Activated T-cell treated with anti-CD3 and anti-CD28 coated beads, Interleukin-2, amount 50 U/mL, for 24 hours (primary cell): ENCODE measurements at regions not wholly inside any gene's neighbourhood (a gene's known extent, or its start where the extent isn't known, plus 50 kb on each side); places are given as distances from the start of the nearest gene placed in this dataset.

Experiments used
- DNase-seq: peaks from one replicate; pipeline ENCODE4 v3.0.0-alpha.2; 2020
- H3K27ac Mint-ChIP-seq: 2 replicates; pipeline ENCODE4 v1.8.0; 2020; ENCODE audit warnings: mild to moderate bottlenecking, mixed read lengths
- H3K27me3 Mint-ChIP-seq: 2 replicates; pipeline ENCODE4 v1.8.0; 2020; ENCODE audit warnings: mixed read lengths
- H3K36me3 Mint-ChIP-seq: 2 replicates; pipeline ENCODE4 v1.8.0; 2020; ENCODE audit warnings: low read depth, mixed read lengths
- H3K4me1 Mint-ChIP-seq: 2 replicates; pipeline ENCODE4 v1.8.0; 2020; ENCODE audit warnings: low read depth, mixed read lengths
- H3K4me3 Mint-ChIP-seq: 2 replicates; pipeline ENCODE4 v1.8.0; 2020; ENCODE audit warnings: mild to moderate bottlenecking, moderate library complexity, mixed read lengths
- H3K9me3 Mint-ChIP-seq: 2 replicates; pipeline ENCODE4 v1.8.0; 2020; ENCODE audit warnings: mixed read lengths

DNA sequence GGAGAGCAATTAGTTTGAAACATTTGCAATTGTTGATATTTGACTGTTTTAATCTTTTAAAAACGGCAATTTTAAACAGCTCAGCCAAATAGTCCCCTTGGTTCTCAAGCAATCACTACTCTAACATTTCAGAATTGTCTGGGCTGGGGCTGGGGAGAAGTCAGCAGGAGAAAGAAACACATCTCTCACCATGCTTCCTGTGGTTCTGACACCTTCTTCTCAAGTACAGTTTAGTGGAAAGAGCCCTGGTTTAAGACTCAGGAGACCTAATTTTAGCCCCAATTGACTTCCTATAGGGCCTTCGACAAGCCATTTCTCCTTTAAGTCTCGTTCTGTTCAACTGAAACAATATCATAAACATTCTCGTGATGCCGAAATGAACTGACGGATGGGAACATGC is 168.4 kb upstream of the CDYL start:
- Mint-ChIP-seq H3K4me3 (no peak overlapping the region), H3K27me3 (peaks cover 8% of the 10 kb centered on the region), H3K4me1 (peaks cover 7% of the 10 kb centered on the region), H3K36me3 (no peaks in the 10 kb centered on the region), H3K27ac (no peak overlapping the region), H3K9me3 (no peaks in the 10 kb centered on the region)
- DNase-seq: no peak

DNA sequence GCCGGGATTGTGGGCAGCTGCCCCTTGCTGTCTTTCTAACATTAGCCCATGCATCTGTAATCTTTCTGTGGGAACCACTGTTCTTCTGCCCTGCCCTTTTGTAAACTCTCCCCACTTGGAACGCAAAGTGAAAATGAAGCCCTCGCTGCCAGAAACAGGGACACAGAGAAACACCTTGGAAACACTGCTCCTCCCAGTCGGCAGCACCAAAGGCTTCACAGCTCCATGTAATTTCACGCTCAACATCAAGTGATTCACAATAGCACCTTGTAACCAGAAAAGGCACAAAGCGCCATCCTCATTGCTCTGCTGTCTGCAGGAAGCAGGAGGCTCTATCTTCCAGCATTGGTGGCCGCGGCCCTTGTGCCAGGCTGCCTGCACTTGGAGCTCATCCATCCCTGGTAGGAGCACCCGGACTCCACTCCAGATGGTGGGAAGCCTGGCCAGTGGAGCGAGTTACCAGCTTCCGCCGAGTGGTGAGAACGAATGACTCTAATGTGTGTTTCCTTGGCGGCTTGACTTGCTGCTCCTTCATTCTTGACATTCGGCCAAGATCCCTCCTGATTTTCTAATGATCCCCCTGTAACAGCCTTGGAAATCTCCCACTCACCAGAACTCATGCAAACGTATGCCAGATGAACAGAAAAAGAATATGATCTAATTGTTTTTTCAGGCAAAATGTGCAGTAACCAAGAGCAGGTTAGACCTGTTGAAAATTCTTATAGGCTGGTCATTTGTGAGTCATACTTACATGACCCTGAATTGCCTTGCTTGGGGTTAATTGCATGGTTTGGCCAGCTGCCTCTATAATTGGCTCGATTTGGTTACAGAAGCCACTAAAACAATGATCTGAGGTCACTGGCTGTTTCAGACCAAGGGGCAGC is 169.1 kb upstream of the CDYL start:
- H3K4me3 Mint-ChIP-seq: no peak overlapping the region
- H3K36me3 Mint-ChIP-seq: no peaks in the 10 kb centered on the region
- peaks cover 7% of the 10 kb centered on the region for H3K4me1 Mint-ChIP-seq
- H3K27ac Mint-ChIP-seq: no peak overlapping the region
- H3K27me3 Mint-ChIP-seq: peaks cover 10% of the 10 kb centered on the region
- H3K9me3 Mint-ChIP-seq: no peaks in the 10 kb centered on the region
- DNase-seq: no peak

DNA sequence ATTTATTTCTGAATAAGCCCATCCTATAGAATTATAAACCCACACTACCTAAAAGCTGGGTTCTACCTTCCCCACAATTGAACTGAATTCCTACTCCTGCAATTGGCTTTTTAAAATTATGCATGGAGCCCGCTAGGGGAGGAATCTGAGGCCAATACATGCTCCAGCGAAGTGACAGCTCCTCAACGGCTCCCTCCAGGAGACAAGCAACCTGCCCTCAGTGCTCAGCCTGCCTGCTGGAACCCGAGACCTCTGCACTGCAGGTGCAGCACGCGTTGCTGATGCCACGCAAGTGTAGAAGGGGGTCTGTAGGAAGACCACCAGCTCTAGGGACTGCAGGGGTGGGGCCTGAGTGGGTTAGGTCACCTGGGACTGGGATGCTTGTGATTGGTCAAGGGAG is 170.2 kb upstream of the CDYL start:
- DNase-seq: no peak
- H3K36me3 Mint-ChIP-seq: no peaks in the 10 kb centered on the region
- no peak overlapping the region for H3K27ac Mint-ChIP-seq
- H3K4me1 Mint-ChIP-seq: peaks cover 7% of the 10 kb centered on the region
- peaks cover 12% of the 10 kb centered on the region for H3K27me3 Mint-ChIP-seq
- no peak overlapping the region for H3K4me3 Mint-ChIP-seq
- no peaks in the 10 kb centered on the region for H3K9me3 Mint-ChIP-seq

DNA sequence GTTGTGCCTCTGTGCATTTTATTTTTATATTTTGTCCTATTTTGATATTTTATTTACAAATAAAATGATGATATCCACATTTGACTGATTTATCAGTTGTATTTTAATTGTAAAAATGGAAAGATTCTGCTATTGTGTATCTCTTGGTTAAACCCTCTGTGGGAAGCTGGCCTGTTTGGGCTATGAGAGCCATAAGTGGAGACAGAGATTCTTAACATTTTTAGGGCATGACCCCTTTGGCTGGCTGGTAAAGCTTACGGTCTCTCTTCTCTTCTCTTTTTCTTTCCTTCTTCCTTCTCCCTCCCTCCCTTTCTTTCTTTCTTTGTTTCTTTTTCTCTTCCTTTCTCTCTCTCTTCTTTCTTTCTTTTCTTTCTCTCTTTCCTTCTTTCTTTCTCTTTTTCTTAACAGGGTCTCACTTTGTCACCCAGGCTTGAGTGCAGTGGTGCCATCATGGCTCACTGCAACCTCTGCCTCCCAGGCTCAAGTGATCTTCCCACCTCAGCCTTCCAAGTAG is 172.3 kb upstream of the CDYL start:
- no peak overlapping the region for H3K27ac Mint-ChIP-seq

DNA sequence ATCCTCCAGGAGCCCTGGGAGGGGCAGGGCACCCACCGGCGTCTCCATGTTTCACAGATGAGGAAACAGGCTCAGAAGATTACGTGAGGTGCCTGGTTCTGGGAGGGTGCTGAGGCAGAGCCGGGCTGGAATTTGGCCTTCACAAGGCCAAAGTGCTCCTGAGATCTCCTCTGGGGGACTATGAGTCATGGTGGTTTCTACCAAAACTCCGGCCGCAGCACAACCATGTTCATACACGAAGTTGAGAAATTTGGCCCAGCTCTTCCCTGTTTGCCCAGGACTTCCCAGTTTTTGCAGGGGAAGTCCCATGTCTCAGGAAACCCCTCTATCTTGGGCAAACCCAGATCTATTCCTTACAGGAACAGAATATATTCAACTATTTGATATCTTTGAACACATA is 172.9 kb upstream of the CDYL start:
- no peaks in the 10 kb centered on the region for H3K4me1 Mint-ChIP-seq
- H3K36me3 Mint-ChIP-seq: no peaks in the 10 kb centered on the region
- H3K9me3 Mint-ChIP-seq: no peaks in the 10 kb centered on the region
- H3K4me3 Mint-ChIP-seq: no peak overlapping the region
- H3K27me3 Mint-ChIP-seq: peaks cover 14% of the 10 kb centered on the region
- no peak for DNase-seq
- no peak overlapping the region for H3K27ac Mint-ChIP-seq

More for the DNA sequence above, 172.3 kb upstream of the CDYL start:
- no peaks in the 10 kb centered on the region for H3K36me3 Mint-ChIP-seq
- no peaks in the 10 kb centered on the region for H3K9me3 Mint-ChIP-seq
- DNase-seq: no peak
- H3K27me3 Mint-ChIP-seq: peaks cover 12% of the 10 kb centered on the region
- H3K4me3 Mint-ChIP-seq: no peak overlapping the region
- H3K4me1 Mint-ChIP-seq: no peaks in the 10 kb centered on the region

DNA sequence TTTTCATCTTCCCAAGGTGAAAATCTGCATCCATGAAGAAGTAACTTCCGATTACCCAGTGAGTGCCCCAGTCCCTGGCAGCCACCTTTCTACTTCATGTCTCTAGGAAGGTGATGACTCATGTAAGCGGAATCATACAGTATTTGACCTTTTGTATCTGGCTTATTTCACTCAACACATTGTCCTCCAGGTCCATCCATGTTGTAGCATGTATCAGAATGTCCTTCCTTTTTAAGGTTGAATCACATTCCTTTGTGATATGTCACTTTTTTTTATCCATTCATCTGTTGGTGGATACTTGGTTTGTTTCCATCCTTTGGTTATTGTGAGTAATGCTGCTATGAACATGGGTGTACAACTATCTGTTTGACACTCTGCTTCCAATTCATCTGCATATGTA is 176.3 kb upstream of the CDYL start:
- Mint-ChIP-seq H3K27ac (no peak overlapping the region), H3K4me3 (no peak overlapping the region), H3K36me3 (no peaks in the 10 kb centered on the region), H3K4me1 (no peaks in the 10 kb centered on the region), H3K9me3 (no peaks in the 10 kb centered on the region), H3K27me3 (peaks cover 22% of the 10 kb centered on the region)
- no peak for DNase-seq

DNA sequence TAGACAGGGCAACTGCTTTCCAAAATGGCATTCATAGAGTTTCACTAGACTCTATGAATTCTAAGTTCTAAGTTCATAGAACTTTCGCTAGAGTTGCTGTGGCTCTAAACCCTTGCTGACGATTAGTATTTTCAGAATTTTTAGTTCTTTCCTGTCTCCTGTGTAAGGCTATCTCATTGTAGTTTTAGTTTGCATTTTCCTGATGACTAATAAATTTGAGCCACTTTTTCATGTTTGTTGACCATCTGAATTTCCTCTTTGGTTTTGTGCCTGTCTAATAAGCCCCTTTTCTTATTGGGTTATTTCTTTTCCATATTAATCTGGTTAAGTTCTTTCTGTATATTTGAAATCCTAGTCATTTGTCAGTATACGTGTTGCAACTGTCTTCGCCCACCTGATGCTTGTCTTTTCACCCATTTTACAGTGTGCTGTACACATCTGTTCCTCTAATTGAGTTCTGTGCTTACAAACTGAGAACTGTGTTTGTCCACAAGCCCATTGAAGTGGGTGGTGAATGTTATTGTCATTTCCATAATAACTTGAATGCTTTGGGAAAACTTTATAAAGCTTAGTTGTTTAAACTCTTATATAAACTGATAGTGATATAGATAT is 177.7 kb upstream of the CDYL start:
- no peaks in the 10 kb centered on the region for H3K9me3 Mint-ChIP-seq
- peaks cover 7% of the 10 kb centered on the region for H3K4me1 Mint-ChIP-seq
- no peaks in the 10 kb centered on the region for H3K36me3 Mint-ChIP-seq

DNA sequence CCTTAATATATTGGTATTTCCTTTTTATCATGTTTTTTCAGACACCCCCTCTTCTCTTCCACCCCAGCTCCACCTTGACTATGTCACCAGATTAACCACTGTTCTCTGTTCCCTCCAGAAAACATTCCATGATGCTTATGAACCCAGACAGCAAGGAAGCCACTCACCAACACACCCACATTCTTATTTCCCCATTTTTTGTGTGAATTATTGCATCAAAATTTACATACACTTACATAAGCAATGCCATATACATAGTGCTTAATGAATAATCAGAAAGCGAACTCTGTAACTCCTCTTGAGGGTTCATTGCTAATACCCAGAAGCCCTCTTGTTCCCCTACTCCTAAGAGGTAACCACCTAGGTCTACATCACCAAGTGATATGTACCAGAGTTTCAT is 182.3 kb upstream of the CDYL start:
- peaks cover 16% of the 10 kb centered on the region for H3K27me3 Mint-ChIP-seq
- no peaks in the 10 kb centered on the region for H3K36me3 Mint-ChIP-seq
- no peak overlapping the region for H3K27ac Mint-ChIP-seq
- DNase-seq: no peak
- H3K4me1 Mint-ChIP-seq: peaks cover 7% of the 10 kb centered on the region
- H3K4me3 Mint-ChIP-seq: no peak overlapping the region
- H3K9me3 Mint-ChIP-seq: no peaks in the 10 kb centered on the region

More for the DNA sequence above, 177.7 kb upstream of the CDYL start:
- H3K27ac Mint-ChIP-seq: no peak overlapping the region
- no peak overlapping the region for H3K4me3 Mint-ChIP-seq
- peaks cover 22% of the 10 kb centered on the region for H3K27me3 Mint-ChIP-seq
- DNase-seq: no peak

DNA sequence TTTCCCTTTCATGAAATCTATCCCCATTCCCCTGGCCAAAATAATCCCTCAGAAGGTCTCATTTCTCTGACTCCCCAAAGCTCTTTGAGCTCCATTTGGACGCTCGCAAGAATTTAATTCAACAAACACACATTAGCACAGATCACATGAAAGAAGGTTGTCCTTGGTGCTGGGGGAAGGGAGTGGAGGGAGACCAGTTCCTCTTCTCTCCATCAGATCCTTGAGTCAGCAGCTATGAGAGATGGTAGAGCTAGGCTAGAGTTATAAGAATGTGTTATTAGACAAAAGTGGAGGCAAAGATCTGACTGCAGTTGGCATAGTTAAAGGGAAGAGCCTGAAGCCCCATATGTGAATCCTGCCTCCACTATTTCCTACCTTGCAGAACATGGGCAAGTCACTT is 184.2 kb upstream of the CDYL start:
- H3K27me3 Mint-ChIP-seq: peaks cover 12% of the 10 kb centered on the region
- DNase-seq: no peak
- no peak overlapping the region for H3K27ac Mint-ChIP-seq
- H3K9me3 Mint-ChIP-seq: no peaks in the 10 kb centered on the region
- H3K36me3 Mint-ChIP-seq: no peaks in the 10 kb centered on the region
- H3K4me1 Mint-ChIP-seq: peaks cover 7% of the 10 kb centered on the region
- H3K4me3 Mint-ChIP-seq: no peak overlapping the region

DNA sequence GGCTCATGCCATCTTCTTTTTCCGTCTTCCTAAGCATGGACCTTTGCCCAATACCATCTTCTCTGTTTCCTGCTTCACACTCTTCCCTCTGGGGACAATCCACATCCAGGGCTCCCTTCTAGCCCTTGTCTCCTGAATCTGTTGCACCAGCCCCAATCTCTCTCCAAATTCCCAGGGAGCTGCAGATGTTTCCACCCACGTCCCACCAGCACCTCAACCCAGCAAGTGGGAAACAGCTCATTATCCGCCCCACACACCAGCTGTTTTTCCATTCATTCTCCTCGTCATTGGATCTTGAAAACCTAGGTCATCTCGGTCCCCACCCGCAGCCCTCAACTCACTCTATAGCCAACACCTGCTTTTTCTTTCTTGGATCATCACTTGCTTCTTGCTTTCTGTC is 185.0 kb upstream of the CDYL start:
- DNase-seq: no peak
- Mint-ChIP-seq H3K4me1 (peaks cover 7% of the 10 kb centered on the region), H3K36me3 (no peaks in the 10 kb centered on the region), H3K27ac (no peak overlapping the region), H3K27me3 (peaks cover 9% of the 10 kb centered on the region), H3K4me3 (no peak overlapping the region), H3K9me3 (no peaks in the 10 kb centered on the region)

DNA sequence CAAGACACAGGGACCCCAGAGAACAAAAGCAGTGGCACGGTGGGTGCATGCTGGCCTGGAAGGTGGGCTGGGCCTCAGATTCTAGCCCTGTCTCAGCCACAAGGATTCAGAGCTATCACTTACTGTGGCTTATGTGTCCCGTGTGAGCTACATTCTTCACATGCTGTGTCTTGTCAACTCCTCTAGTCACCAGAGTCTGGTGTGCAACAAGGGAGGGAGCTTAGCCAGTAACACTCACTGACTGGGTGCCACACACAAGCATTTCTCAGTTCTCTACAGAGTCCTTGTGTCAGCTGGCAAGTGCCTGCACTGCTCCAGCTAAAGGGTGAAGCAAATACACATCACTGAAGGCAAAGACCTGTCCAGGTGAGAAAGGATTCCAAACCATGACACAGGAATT is 186.9 kb upstream of the CDYL start:
- Mint-ChIP-seq H3K4me3 (no peak overlapping the region), H3K27ac (no peak overlapping the region)

DNA sequence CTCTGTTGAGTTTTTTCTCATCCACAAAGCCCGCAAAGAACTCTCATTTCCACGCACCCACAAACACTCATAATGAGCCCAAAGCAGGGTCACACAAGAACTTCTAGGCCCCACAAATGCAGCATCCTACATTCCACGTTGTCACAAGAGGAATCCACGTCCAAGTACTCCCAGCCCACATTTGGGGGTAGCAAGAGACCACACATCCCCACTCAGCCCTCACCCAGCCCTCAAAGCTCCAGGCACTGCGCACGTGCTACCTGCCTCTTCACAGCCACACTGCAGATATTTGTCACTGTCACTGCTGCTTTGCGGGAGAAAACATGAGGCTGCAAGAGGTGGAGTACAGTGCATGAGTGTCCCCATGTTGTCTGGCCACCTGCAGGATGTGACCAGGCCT is 187.6 kb upstream of the CDYL start:
- Mint-ChIP-seq H3K36me3 (no peaks in the 10 kb centered on the region), H3K9me3 (no peaks in the 10 kb centered on the region), H3K4me3 (no peak overlapping the region), H3K27me3 (peaks cover 16% of the 10 kb centered on the region), H3K4me1 (peaks cover under 1% of the 10 kb centered on the region), H3K27ac (no peak overlapping the region)
- no peak for DNase-seq

More for the DNA sequence above, 186.9 kb upstream of the CDYL start:
- Mint-ChIP-seq H3K9me3 (no peaks in the 10 kb centered on the region), H3K4me1 (peaks cover 7% of the 10 kb centered on the region), H3K27me3 (peaks cover 13% of the 10 kb centered on the region), H3K36me3 (no peaks in the 10 kb centered on the region)
- DNase-seq: no peak

DNA sequence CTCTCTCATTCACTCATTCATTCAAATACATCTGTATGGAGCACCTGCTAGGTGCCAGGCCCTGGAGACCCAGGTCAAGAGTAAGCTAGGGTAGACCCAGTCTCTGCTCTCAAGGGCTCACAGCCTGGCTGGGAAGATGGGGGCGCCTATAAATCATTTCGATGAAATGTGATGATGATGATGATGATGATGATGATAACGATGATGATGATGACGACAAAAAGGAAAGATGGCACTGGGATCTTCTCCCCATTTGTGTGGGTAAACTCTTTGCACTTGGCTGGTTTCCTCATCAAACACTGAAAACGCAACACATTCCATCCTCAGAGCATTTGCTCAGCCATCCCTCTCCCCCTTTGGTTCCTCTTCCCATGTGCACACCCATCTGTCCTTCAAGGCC is 188.0 kb upstream of the CDYL start:
- Mint-ChIP-seq H3K4me1 (no peaks in the 10 kb centered on the region), H3K36me3 (no peaks in the 10 kb centered on the region), H3K27ac (no peak overlapping the region), H3K27me3 (peaks cover 16% of the 10 kb centered on the region), H3K9me3 (no peaks in the 10 kb centered on the region), H3K4me3 (no peak overlapping the region)
- DNase-seq: no peak

DNA sequence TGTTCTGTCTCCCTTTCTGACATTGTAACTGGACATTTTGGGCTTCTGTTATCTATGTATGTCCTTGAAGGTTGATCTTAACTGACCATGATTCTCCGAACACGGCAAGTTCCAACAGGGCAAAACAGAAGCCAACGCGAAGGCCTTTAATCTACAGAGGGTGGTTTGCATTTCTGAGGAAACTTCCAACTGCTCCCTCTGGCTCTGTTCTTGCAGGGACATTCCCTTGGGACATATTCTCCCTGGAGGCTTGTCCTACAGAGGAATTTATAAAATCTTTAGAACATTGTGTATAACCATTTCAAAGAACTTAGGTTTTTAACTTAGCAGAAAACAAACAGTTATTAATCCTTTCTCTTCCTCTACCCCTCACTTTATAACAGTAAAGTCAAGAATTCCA is 189.0 kb upstream of the CDYL start:
- no peak overlapping the region for H3K27ac Mint-ChIP-seq
- no peaks in the 10 kb centered on the region for H3K4me1 Mint-ChIP-seq
- no peak overlapping the region for H3K4me3 Mint-ChIP-seq
- no peak for DNase-seq
- H3K9me3 Mint-ChIP-seq: no peaks in the 10 kb centered on the region
- peaks cover 16% of the 10 kb centered on the region for H3K27me3 Mint-ChIP-seq
- no peaks in the 10 kb centered on the region for H3K36me3 Mint-ChIP-seq

DNA sequence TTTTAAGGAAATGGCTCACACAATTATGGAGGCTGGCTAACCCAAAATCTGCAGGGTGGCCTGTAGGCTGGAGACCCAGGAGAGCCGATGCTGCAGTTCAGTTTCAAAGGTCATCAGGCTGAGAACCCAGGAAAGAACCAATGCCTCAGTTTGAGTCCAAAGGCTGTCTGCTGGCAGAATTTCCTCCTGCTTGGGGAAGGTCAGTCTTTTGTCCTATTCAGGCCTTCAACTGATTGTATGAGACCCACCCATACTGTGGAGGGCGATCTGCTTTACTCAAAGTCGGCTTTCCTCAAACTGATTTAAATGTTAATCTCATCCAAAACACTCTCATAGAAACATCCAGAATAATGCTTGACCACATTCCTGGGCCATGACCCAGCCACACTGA is 189.7 kb upstream of the CDYL start:
- no peak for DNase-seq
- Mint-ChIP-seq H3K9me3 (no peaks in the 10 kb centered on the region), H3K4me1 (no peaks in the 10 kb centered on the region), H3K4me3 (no peak overlapping the region), H3K27me3 (peaks cover 14% of the 10 kb centered on the region), H3K36me3 (no peaks in the 10 kb centered on the region), H3K27ac (no peak overlapping the region)
